ENCODE measurements at regions not wholly inside any gene's neighbourhood (a gene's known extent, or its start where the extent isn't known, plus 50 kb on each side); places are given as distances from the start of the nearest gene placed in this dataset.

DNA sequence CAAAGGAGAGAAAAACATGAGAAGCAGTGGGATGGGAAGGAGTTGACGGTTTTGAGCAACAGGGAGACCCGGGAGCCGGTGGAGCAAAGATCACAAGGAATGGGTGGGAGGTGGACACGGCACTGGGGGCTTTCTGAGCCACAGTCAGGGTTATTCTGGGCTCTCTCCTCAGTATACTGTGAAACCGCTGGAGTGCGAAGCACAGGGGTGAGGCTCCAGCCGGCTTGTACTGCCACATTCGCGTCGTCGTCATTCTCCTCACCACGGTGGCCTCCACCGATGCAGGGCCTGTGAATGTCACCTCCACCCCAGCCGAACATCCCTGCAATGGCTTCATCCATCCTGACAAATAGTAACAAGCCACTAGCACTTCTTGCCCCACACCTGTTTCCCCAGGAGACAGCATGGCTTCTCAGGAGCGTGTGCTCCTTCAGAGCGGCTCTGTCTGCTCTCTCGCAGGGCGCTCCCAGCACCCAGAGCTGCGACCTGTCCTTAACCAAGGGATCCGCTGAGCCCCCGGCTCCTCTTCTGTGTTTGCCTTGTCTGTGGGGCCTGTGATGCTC is 1165.3 kb downstream of the TBC1D22A start:
- no peak for FAIRE-seq
- DNase-seq (ENCODE audit: insufficient read length, low spot score), result no peak

- DNase-seq (ENCODE audit: insufficient read length, low spot score) (no peak), FAIRE-seq (no peak)
Observed at GRCh38 chr22:47923011-47923427, 1160.6 kb downstream of the TBC1D22A start.

- DNase-seq (ENCODE audit: insufficient read length, low spot score) (no peak), FAIRE-seq (no peak)
Observed at GRCh38 chr22:47921906-47922305, 1159.5 kb downstream of the TBC1D22A start.

GRCh38 chr22:47920380-47920959 is 1158.0 kb downstream of the TBC1D22A start:
- DNase-seq (ENCODE audit: insufficient read length, low spot score) (no peak), FAIRE-seq (no peak)

DNA sequence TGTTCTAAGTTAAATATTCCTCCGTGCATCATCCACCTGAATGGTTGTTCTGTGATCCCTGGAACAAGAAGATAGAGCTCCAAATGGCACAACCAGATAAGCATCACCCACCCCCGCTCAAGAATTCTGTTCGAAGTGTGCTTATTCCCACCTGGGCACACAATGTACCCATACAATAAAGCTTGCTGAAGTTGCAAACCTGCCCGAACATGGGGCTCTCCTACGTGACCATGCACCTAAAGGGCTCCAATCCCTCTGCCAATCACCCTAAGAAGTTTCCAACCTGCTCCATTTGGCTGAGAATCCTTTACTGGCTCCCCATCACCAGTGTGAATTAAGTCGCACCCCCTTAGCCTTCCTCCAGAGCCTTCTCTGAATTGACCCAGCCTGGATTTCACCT is 1157.4 kb downstream of the TBC1D22A start:
- FAIRE-seq (no peak), DNase-seq (ENCODE audit: insufficient read length, low spot score) (no peak)

DNA sequence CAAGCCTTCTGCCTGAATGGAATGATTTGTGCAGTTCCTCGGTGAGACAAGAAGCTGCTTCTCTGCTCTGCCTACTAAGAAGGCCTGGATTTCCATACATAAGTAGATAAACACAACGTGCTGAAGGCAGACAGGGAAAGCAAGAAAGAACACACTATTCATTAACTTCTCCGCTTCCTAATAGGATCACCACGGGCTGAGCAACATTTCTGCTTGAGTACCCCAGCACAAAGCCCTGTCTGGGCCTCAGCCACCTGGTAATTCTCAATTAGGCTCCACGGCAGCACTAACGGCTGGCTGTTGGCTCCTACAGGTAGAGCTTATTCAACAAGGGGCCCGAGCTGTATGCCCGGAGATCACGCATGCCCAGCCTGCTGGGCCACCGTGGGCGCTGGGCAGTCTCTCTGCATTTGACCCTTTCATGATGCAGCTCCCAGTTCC is 1156.6 kb downstream of the TBC1D22A start:
- DNase-seq (ENCODE audit: insufficient read length, low spot score) (no peak), FAIRE-seq (no peak)

DNA sequence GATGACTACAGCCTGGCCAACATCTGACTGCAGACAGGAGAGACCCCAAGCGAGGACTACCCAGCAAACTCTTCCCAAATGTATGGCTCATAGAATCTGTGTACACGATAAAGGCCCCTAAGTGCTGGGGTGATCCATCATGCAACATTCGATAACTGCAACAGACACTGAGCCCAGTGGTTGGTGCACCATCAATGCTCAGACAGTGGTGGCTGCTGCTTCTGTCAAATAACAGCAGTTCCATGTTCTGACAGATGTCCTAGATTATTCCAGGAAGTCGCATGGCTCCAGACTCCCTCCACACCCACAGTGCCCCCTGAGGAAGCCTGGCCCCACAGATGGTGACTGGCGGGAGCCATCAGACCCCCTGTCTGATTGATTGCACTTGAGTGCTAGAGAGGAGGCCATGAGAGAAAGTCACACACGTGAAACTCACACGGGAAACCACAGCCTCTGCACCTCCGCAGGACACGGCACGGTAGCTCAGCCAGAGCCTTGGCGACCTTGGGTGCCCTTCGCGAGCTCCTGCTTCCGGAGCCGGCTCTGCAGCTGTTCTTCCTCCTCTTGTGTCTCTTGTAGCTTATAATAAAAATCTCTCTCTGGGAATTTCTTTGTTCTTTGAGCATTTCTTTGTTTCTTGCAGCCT is 1155.9 kb downstream of the TBC1D22A start:
- DNase-seq (ENCODE audit: insufficient read length, low spot score) (no peak), FAIRE-seq (no peak)

DNA sequence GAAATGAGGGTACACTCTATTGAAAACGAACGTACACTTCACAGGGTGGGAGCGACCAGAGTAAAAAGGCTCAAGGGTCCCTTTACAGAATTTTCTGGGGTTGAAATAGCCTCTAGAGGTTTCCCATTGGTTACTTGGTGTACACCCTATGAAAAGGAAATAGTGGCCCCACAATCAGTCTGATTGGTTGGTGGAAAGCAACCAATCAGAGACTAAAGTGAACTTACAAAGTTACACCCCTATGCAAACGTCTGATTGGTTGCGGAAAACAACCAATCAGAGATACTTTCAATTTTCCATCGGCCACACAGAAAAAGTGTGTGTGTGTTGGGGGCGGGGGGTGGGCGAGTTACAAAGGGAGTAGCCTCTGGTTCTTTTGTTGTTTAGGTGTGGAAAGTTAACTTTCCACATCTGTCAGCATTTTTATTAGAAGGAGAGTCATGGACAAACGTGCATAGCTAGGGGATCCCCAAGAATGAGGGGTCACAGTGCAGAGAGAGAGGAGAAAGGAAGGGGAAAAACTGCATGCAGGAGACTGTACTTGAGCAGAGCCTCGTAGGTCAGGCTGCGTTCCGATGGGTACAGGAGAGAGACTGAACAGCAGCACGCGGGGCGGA is 1152.1 kb downstream of the TBC1D22A start:
- DNase-seq (ENCODE audit: insufficient read length, low spot score) (no peak), FAIRE-seq (no peak)

GRCh38 chr22:47902646-47903180 is 1140.3 kb downstream of the TBC1D22A start:
- DNase-seq (ENCODE audit: insufficient read length, low spot score) (no peak), FAIRE-seq (no peak)

DNA sequence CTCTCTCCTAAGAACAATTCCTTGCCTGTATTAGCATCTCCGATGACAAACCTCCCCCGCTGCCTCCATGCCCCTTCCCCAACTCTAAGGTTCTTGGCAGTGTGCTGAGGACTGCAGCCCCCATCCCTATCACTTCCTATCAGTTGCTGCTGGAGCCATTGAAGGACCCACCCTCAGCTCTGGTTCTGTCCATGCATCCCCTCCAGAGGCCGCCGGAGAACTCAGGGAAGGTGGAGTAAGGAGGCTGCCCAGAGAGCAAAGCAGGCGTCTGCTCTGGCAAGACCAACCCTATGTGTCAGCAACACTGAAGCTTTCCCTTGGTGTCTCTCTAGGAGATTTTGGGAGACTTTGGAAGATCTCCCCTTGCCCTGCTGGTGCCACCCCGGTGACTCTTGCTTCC is 1139.5 kb downstream of the TBC1D22A start:
- FAIRE-seq (no peak), DNase-seq (ENCODE audit: insufficient read length, low spot score) (no peak)

GRCh38 chr22:47899894-47900293 is 1137.4 kb downstream of the TBC1D22A start:
- no peak for FAIRE-seq
- DNase-seq (ENCODE audit: insufficient read length, low spot score), result no peak

- FAIRE-seq (no peak), DNase-seq (ENCODE audit: insufficient read length, low spot score) (no peak)
Observed at GRCh38 chr22:47898946-47899345, 1136.5 kb downstream of the TBC1D22A start.

DNA sequence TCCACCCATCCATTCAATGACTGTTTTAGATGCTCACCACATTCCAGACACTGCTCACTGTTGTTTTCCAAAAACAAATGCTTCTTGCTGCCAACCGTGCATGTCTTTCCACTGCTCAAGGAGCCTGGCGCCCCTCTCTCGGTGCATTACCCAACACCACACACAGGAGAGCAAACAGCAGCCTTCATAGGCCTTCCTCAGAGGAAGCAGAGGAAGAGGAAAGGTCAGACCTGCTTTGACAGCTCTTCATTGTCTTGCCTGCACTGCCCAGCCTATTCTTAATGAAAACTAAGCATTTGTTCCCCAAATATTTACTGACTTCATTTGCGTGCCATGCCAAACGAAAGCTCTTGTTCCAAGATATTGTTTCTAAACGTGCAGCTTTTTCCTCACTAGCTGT is 1129.2 kb downstream of the TBC1D22A start:
- no peak for DNase-seq (ENCODE audit: insufficient read length, low spot score)
- FAIRE-seq, result no peak

GRCh38 chr22:47888817-47889216 is 1126.4 kb downstream of the TBC1D22A start:
- no peak for DNase-seq (ENCODE audit: insufficient read length, low spot score)
- no peak for FAIRE-seq

DNA sequence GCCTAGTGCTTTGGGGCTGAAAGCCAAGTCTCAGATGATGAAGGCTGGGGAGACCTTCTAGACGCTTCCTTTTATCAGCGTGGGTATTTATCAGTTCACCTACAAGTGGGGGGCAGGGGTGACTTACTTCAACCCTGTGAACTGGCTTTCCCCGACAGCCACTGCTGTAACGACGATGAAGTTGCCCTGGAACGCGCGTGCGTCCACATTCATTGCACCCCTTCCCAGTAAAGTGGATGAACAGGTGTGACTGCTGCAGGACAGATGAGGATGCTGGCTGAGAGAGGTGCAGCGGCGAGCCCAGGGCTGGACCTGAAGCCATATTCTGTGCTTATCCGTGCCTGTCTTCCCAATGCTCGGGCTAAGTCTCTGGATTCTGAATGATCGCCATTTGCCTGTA is 1122.3 kb downstream of the TBC1D22A start:
- DNase-seq (ENCODE audit: insufficient read length, low spot score) (no peak), FAIRE-seq (no peak)

GRCh38 chr22:47884200-47884599 is 1121.8 kb downstream of the TBC1D22A start:
- FAIRE-seq (no peak), DNase-seq (ENCODE audit: insufficient read length, low spot score) (no peak)

DNA sequence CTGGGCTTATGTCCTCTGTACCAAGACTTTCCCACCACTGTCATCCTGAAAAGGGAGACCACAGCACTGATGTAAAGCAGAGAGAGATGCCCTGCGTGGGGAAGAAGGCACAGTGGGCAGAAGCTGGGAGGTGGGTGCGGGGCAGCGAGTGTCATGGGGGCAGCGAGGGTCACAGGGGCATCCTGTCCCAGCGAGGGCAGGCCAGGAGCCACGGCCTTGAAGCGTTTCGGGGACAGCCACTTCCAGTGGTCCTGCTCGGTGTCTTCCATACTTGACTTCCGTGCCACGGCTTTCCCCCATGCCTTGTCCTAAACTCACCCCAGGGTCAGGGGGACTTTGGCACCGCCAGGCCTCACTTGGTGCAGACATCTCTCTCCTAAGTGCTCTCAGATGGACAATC is 1121.3 kb downstream of the TBC1D22A start:
- no peak for FAIRE-seq
- DNase-seq (ENCODE audit: insufficient read length, low spot score), result no peak

DNA sequence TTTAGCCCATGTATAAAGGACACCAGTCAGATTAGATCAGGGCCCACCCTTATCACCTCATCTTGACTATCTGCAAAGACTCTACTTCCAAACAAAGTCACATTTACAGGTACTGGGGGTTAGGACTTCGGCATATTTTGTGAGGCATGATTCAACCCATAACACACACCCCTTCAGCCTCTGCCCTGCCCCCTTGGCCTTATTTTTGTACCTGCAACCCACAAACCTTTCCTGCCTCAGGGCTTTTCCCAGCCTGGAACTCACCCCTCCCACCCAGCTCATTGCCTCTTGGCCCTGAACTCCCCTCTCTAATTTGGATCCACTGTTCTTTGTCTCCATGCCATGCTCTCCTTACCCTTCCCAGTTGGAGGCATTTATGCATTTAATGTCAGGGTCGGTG is 1116.9 kb downstream of the TBC1D22A start:
- DNase-seq (ENCODE audit: insufficient read length, low spot score) (no peak), FAIRE-seq (no peak)

DNA sequence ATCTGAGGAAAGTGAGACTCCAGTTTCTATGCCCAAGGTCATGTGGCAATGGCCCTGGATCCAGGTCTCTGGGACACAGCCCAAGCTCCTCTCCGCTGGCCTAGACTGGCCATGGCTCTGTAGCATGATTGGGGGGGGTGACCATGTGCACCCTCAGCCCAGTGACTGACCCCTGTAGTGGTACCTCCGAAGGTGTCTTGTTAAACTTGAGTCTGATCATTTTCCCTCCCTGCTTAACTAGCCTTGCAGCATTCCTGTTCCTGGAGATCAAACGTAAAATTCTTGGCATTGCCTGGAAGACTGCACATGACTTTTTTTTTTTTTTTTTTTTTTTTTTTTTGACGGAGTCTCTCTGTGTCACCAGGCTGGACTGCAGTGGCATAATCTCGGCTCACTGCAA is 1116.0 kb downstream of the TBC1D22A start:
- DNase-seq (ENCODE audit: insufficient read length, low spot score), result no peak
- FAIRE-seq, result no peak

DNA sequence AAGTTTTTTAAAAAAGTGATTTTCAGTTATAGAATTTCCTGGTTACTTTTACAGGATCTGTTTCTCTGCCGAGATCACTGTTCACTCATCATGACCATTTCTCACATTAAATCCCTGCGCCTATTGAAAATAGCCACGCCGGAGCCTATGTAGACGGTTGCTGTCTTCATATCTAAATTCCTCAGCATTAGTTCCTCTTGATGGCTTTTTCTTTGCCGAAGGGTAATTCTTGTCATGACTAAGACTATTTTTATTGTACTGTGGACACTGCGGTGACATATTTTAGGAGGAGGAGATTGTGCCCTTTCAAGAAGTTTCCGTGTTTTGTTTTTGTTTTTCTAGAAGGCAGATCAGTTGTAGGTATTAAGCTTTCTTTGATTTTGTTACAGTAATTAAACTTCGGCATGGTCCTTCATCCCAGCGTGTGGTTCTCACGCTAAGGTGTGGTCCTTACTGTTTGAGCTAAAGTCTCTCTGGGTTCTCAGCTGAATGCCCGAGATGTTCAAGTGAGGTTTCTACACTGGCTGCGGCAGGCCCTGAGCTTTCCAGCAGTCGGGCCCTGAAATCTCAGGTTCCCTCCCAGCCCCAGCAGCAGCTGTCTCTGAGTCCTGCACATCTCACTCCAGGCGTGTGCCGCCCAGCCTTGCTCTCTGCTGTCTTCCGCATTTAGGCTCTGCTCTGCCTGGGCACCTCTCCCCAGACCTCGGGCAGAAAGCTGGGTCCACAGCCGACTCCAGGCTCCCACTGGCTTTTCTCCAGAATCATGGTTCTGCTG is 1110.5 kb downstream of the TBC1D22A start:
- DNase-seq (ENCODE audit: insufficient read length, low spot score), result no peak
- FAIRE-seq, result no peak

GRCh38 chr22:47865626-47866025 is 1103.2 kb downstream of the TBC1D22A start:
- FAIRE-seq (no peak), DNase-seq (ENCODE audit: insufficient read length, low spot score) (no peak)

Measured in HTR-8/SVneo (cell line).